HG02870 (cell line): ENCODE measurements at regions not wholly inside any gene's neighbourhood (a gene's known extent, or its start where the extent isn't known, plus 50 kb on each side); places are given as distances from the start of the nearest gene placed in this dataset.

ENCODE experiments used
- ATAC-seq: cut with Tn5 transposase; IDR thresholded peaks from one replicate; pipeline ENCODE4 v1.9.1; 2021; ENCODE audit warnings: mild to moderate bottlenecking, moderate library complexity; ENCODE audit not compliant: unreplicated experiment

GRCh38 chr7:17598305-17598704 lies 299.9 kb downstream of the AHR start:
- no peak for ATAC-seq

- ATAC-seq: no peak
These were observed 300.4 kb downstream of the AHR start for GRCh38 chr7:17598846-17599245.

- ATAC-seq: no peak
These were observed 301.4 kb downstream of the AHR start for GRCh38 chr7:17599733-17600339.

- ATAC-seq: no peak
These were observed 301.9 kb downstream of the AHR start for GRCh38 chr7:17600340-17600752.

- ATAC-seq: no peak
These were observed 303.5 kb downstream of the AHR start for GRCh38 chr7:17601921-17602320.

GRCh38 chr7:17608114-17608833 lies 309.8 kb downstream of the AHR start:
- ATAC-seq: no peak

GRCh38 chr7:17611611-17612010 lies 313.2 kb downstream of the AHR start:
- ATAC-seq: no peak

GRCh38 chr7:17613338-17614041 lies 315.0 kb downstream of the AHR start:
- no peak for ATAC-seq

GRCh38 chr7:17617380-17617779 lies 318.9 kb downstream of the AHR start:
- ATAC-seq: no peak

GRCh38 chr7:17617857-17618651 lies 319.6 kb downstream of the AHR start:
- no peak for ATAC-seq

- ATAC-seq: no peak
These were observed 320.2 kb downstream of the AHR start for GRCh38 chr7:17618652-17618974.

- no peak for ATAC-seq
These were observed 320.9 kb downstream of the AHR start for GRCh38 chr7:17619196-17619818.

GRCh38 chr7:17620566-17620965 lies 319.7 kb downstream of the SNX13 start:
- ATAC-seq: no peak

- no peak for ATAC-seq
These were observed 317.8 kb downstream of the SNX13 start for GRCh38 chr7:17622451-17622850.

GRCh38 chr7:17623546-17624185 lies 316.6 kb downstream of the SNX13 start:
- ATAC-seq: no peak

- ATAC-seq: no peak
These were observed 315.9 kb downstream of the SNX13 start for GRCh38 chr7:17624379-17624778.

GRCh38 chr7:17625043-17625442 lies 315.3 kb downstream of the SNX13 start:
- ATAC-seq: no peak

- ATAC-seq: no peak
These were observed 314.1 kb downstream of the SNX13 start for GRCh38 chr7:17626235-17626634.

- ATAC-seq: no peak
These were observed 309.2 kb downstream of the SNX13 start for GRCh38 chr7:17631061-17631460.

- ATAC-seq: no peak
These were observed 307.9 kb downstream of the SNX13 start for GRCh38 chr7:17632384-17632783.

- no peak for ATAC-seq
These were observed 307.2 kb downstream of the SNX13 start for GRCh38 chr7:17633067-17633466.
